GM12875 (cell line): ENCODE measurements at regions not wholly inside any gene's neighbourhood (a gene's known extent, or its start where the extent isn't known, plus 50 kb on each side); places are given as distances from the start of the nearest gene placed in this dataset.

Experiments used
- H3K4me3 ChIP-seq: one replicate; pipeline ENCODE4 v1.5.1; 2011; ENCODE audit warnings: low read depth, low read length, control low read depth
- CTCF ChIP-seq: IDR thresholded peaks from 2 replicates; pipeline ENCODE4 v1.5.1; 2011; ENCODE audit warnings: low read depth, mild to moderate bottlenecking, control low read depth, inconsistent platforms, low read length, moderate library complexity, borderline replicate concordance; ENCODE audit not compliant: insufficient read depth

GRCh38 chr2:8579485-8580085 is 102.3 kb upstream of the ID2 start:
- H3K4me3 ChIP-seq, result no peak overlapping the region
- no peak for TF ChIP-seq CTCF

GRCh38 chr2:8580316-8581233 is 101.3 kb upstream of the ID2 start:
- no peak for TF ChIP-seq CTCF
- H3K4me3 ChIP-seq, result no peak overlapping the region

- no peak for TF ChIP-seq CTCF
- H3K4me3 ChIP-seq, result no peak overlapping the region
These were observed 100.7 kb upstream of the ID2 start for GRCh38 chr2:8581234-8581561.

GRCh38 chr2:8581601-8582041 is 100.2 kb upstream of the ID2 start:
- no peak for TF ChIP-seq CTCF
- H3K4me3 ChIP-seq, result no peak overlapping the region

- no peak for TF ChIP-seq CTCF
- no peak overlapping the region for H3K4me3 ChIP-seq
These were observed 99.7 kb upstream of the ID2 start for GRCh38 chr2:8582191-8582590.

GRCh38 chr2:8582651-8583399 is 99.0 kb upstream of the ID2 start:
- H3K4me3 ChIP-seq, result no peak overlapping the region
- TF ChIP-seq CTCF, result no peak
